GM12878 (cell line): ENCODE measurements at regions not wholly inside any gene's neighbourhood (a gene's known extent, or its start where the extent isn't known, plus 50 kb on each side); places are given as distances from the start of the nearest gene placed in this dataset.

Experiments used
- ATAC-seq: fragments of 200-7000 bp; cut with Tn5 transposase; 3 replicates; pipeline ENCODE4 v1.9.1; 2020; ENCODE audit warnings: mild to moderate bottlenecking, moderate library complexity
- BruUV-seq: library from RNA; stranded (reverse); fragments of 400-500 nt; replicated peaks from 2 replicates; lab custom pipeline; 2021; lab: Mats Ljungman, UMichigan
- CTCF ChIA-PET: fragments of 300-600 bp; sonication (Branson Sonifier 250); formaldehyde crosslinking; extraction: SDS; loops from one replicate; lab custom pipeline; 2021; ENCODE audit warnings: inconsistent platforms; lab: Yijun Ruan, JAX
- POLR2A ChIA-PET: fragments of 350-600 bp; formaldehyde crosslinking; extraction: SDS; loops from one replicate; lab custom pipeline; 2021; ENCODE audit warnings: inconsistent platforms; lab: Charles Lee
- RAD21 ChIA-PET: fragments of 300-600 bp; sonication (Branson Sonifier 250); formaldehyde crosslinking; loops from one replicate; lab custom pipeline; 2023; ENCODE audit warnings: antibody characterized with exemption; ENCODE audit not compliant: unreplicated experiment; lab: Charles Lee
- SMC1A ChIA-PET: fragments of 300-600 bp; sonication (Branson Sonifier 250); formaldehyde crosslinking; loops from one replicate; lab custom pipeline; 2023; ENCODE audit not compliant: unreplicated experiment, uncharacterized antibody; lab: Charles Lee
- DNase-seq: peaks from one replicate; pipeline ENCODE4 v3.0.0-alpha.2; 2011; ENCODE audit warnings: low read depth, low spot score
- FAIRE-seq: peaks from 3 replicates; lab custom pipeline; 2011; peaks lifted over from hg19 to GRCh38; lab: Jason Lieb, UNC
- H2AFZ ChIP-seq: 2 replicates; pipeline ENCODE4 v1.6.0; 2011; ENCODE audit warnings: low read depth, low read length, control low read depth; ENCODE audit not compliant: control insufficient read depth
- H3K27ac ChIP-seq: 2 replicates; pipeline ENCODE4 v1.5.1; 2011; ENCODE audit warnings: control low read depth; ENCODE audit not compliant: control insufficient read depth, insufficient read depth
- H3K27me3 ChIP-seq, 2 experiments: replicated peaks in 1 of 2; 2 replicates each; pipeline versions ENCODE4 v1.6.0 to v1.6.1; 2011; ENCODE audit warnings: low read length in 1 of 2; ENCODE audit not compliant: control insufficient read depth in 2 of 2, insufficient read depth in 2 of 2
- H3K36me3 ChIP-seq, 2 experiments: 2 replicates each; pipeline ENCODE4 v1.5.1; 2011; ENCODE audit warnings: low read length in 1 of 2; ENCODE audit not compliant: control insufficient read depth in 2 of 2, insufficient read depth in 2 of 2
- H3K4me1 ChIP-seq: 2 replicates; pipeline ENCODE4 v1.6.1; 2011; ENCODE audit warnings: mild to moderate bottlenecking, low read length, moderate library complexity, mixed read lengths; ENCODE audit not compliant: control insufficient read depth, insufficient read depth
- H3K4me2 ChIP-seq: 2 replicates; pipeline ENCODE4 v1.6.0; 2011; ENCODE audit warnings: control low read depth; ENCODE audit not compliant: control insufficient read depth, insufficient read depth
- H3K4me3 ChIP-seq: fragments of 200-600 bp; sonication (generic); 2 replicates; pipeline ENCODE4 v1.5.1; 2016
- H3K79me2 ChIP-seq: 2 replicates; pipeline ENCODE4 v1.6.0; 2011; ENCODE audit warnings: low read length; ENCODE audit not compliant: control insufficient read depth, insufficient read depth
- H3K9ac ChIP-seq: 2 replicates; pipeline ENCODE4 v1.8.0; 2011; ENCODE audit warnings: low read length, control low read depth, mixed read lengths; ENCODE audit not compliant: control insufficient read depth, insufficient read depth
- H3K9me3 ChIP-seq: replicated peaks from 3 replicates; pipeline ENCODE4 v1.5.1; 2011; ENCODE audit warnings: mild to moderate bottlenecking, low read length; ENCODE audit not compliant: control insufficient read depth, insufficient read depth
- H4K20me1 ChIP-seq: 2 replicates; pipeline ENCODE4 v1.6.0; 2011; ENCODE audit not compliant: control insufficient read depth, insufficient read depth
- CHD2 ChIP-seq: IDR thresholded peaks from 2 replicates; pipeline ENCODE4 v1.6.1; 2011; ENCODE audit warnings: low read depth, low read length, improper control_type of control experiment, borderline replicate concordance
- E4F1 ChIP-seq: fragments of 450-650 bp; IDR thresholded peaks from 2 replicates; pipeline ENCODE4 v1.6.1; 2018; ENCODE audit warnings: borderline replicate concordance, mild to moderate bottlenecking; ENCODE audit not compliant: partially characterized antibody
- ESRRA ChIP-seq: IDR thresholded peaks from 2 replicates; pipeline ENCODE4 v1.6.1; 2012; ENCODE audit warnings: mild to moderate bottlenecking, low read length, improper control_type of control experiment
- IKZF2 ChIP-seq, 2 experiments: fragments of 450-650 bp; IDR thresholded peaks; 2 replicates each; pipeline ENCODE4 v1.6.1; 2017; ENCODE audit warnings: mild to moderate bottlenecking in 2 of 2, moderate library complexity in 2 of 2
- IRF4 ChIP-seq: IDR thresholded peaks from 2 replicates; pipeline ENCODE4 v1.6.1; 2011; ENCODE audit warnings: low read depth, low read length
- JUND ChIP-seq: IDR thresholded peaks from 2 replicates; pipeline ENCODE4 v1.6.1; 2012; ENCODE audit warnings: low read depth, mild to moderate bottlenecking, low read length, improper control_type of control experiment, moderate library complexity
- MYC ChIP-seq: IDR thresholded peaks from 2 replicates; pipeline ENCODE4 v1.6.1; 2011; ENCODE audit warnings: mild to moderate bottlenecking, low read length, moderate library complexity, inconsistent platforms; ENCODE audit not compliant: insufficient read depth, insufficient replicate concordance, insufficient read length, severe bottlenecking
- NFXL1 ChIP-seq: fragments of 450-650 bp; IDR thresholded peaks from 2 replicates; pipeline ENCODE4 v1.6.1; 2017; ENCODE audit warnings: antibody characterized with exemption, mild to moderate bottlenecking, borderline replicate concordance
- SMARCA5 ChIP-seq: fragments of 450-650 bp; IDR thresholded peaks from 2 replicates; pipeline ENCODE4 v1.6.1; 2017; ENCODE audit warnings: mild to moderate bottlenecking
- STAT3 ChIP-seq: IDR thresholded peaks from 2 replicates; pipeline ENCODE4 v1.6.1; 2011; ENCODE audit warnings: low read depth, low read length, improper control_type of control experiment
- WGBS: methylation state at CpG from one replicate; pipeline ENCODE4 v1.1.6; 2016; ENCODE audit warnings: low lambda C conversion rate; ENCODE audit not compliant: insufficient replicate concordance, insufficient coverage; ENCODE audit errors: missing lambda C conversion rate; 5-methylcytosine and 5-hydroxymethylcytosine counted together
- in situ Hi-C: fragments of 300-500 bp; cut with MboI; formaldehyde crosslinking; loops from 9 replicates; pipeline ENCODE4 v1.14.3; 2018; ENCODE audit warnings: mixed read lengths
- intact Hi-C: fragments of 100-400 bp; cut with micrococcal nuclease; formaldehyde crosslinking; loops from one replicate; pipeline ENCODE4 v1.14.2; 2022; ENCODE audit not compliant: unreplicated experiment
- TF ChIP-seq, protein P1 (sequence below): fragments of 450-650 bp; IDR thresholded peaks from 2 replicates; pipeline ENCODE4 v1.6.1; 2016; ENCODE audit warnings: mild to moderate bottlenecking

- Histone ChIP-seq H3K79me2 (no peaks in the 10 kb centered on the region), H3K4me3 (no peak overlapping the region), H4K20me1 (no peaks in the 10 kb centered on the region), H3K4me2 (no peak overlapping the region), H3K9ac (no peak overlapping the region), H3K36me3 (no peaks in the 10 kb centered on the region), H3K27me3 (no peaks in the 10 kb centered on the region), H3K9me3 (no peaks in the 10 kb centered on the region), H2AFZ (no peak overlapping the region), H3K4me1 (no peaks in the 10 kb centered on the region), H3K27ac (no peak overlapping the region)
- WGBS, result 2% methylated on average over 4 of the region's 4 CpGs
- ATAC-seq (no peak), FAIRE-seq (no peak), DNase-seq (no peak)
- SMC1A ChIA-PET, result interaction anchor here (1.3 to 1.4 kb wide), 2 partner anchors 9 to 18 kb away, joined by 3 to 4 read pairs; no protein-coding TSS in a partner anchor
- CTCF ChIA-PET, result no interaction called here
- in situ Hi-C loops, result no loop called here
- intact Hi-C loops, result no loop called here
- BruUV-seq, result no TSS peak
- RAD21 ChIA-PET, result no interaction called here
- POLR2A ChIA-PET, result interaction anchor here (0.6 to 0.7 kb wide), 3 partner anchors 661 to 1270 kb away, joined by 4 to 5 read pairs (median 4); no protein-coding TSS in a partner anchor
- TF ChIP-seq CHD2 (no peak), STAT3 (no peak), JUND (no peak), ESRRA (no peak), SMARCA5 (no peak), NFXL1 (no peak), MYC (no peak), E4F1 (no peak), IKZF2 (IDR thresholded peaks at IDR 0.05) (no peak), IRF4 (no peak)
- TF ChIP-seq, protein P1, sequence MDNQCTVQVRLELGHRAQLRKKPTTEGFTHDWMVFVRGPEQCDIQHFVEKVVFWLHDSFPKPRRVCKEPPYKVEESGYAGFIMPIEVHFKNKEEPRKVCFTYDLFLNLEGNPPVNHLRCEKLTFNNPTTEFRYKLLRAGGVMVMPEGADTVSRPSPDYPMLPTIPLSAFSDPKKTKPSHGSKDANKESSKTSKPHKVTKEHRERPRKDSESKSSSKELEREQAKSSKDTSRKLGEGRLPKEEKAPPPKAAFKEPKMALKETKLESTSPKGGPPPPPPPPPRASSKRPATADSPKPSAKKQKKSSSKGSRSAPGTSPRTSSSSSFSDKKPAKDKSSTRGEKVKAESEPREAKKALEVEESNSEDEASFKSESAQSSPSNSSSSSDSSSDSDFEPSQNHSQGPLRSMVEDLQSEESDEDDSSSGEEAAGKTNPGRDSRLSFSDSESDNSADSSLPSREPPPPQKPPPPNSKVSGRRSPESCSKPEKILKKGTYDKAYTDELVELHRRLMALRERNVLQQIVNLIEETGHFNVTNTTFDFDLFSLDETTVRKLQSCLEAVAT, result no peak
Measured at GRCh38 chr6:22873513-22874136, 304.3 kb downstream of the HDGFL1 start.
